ENCODE measurements at regions not wholly inside any gene's neighbourhood (a gene's known extent, or its start where the extent isn't known, plus 50 kb on each side); places are given as distances from the start of the nearest gene placed in this dataset.
"Not testable (repeated sequence)": the region's sequence is repeated elsewhere in the genome, so short reads cannot be mapped to it uniquely, and the experiment has no call there.

DNA sequence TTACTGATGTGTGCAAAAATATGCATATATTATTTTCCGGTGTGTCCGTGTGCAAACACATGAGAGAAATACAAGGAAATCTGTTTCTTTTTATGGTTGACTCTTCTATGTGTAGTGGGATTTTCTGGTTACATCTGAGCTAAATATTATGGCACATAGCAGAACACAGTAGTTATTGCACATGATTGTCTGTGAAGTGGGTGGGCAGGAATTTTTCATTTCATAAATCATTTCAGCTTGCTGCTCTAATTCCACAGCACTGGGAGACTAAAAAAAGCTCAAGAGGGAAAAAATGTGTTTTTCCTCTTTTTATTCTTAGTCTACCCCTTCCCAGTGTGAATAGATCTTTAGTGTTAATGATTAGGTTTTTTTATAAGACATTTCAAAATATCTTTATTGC is 197.9 kb downstream of the MBL2 start:
- H3K4me3 ChIP-seq (ENCODE audit: low read depth, low read length): no peak overlapping the region
- no peak for DNase-seq (ENCODE audit: low read depth)

- DNase-seq (ENCODE audit: low read depth): no peak
- no peak overlapping the region for H3K4me3 ChIP-seq (ENCODE audit: low read depth, low read length)
Measured at GRCh38 chr10:52577047-52577446, 195.5 kb downstream of the MBL2 start.

GRCh38 chr10:52578871-52579405 is 193.6 kb downstream of the MBL2 start:
- DNase-seq (ENCODE audit: low read depth): no peak
- no peak overlapping the region for H3K4me3 ChIP-seq (ENCODE audit: low read depth, low read length)

DNA sequence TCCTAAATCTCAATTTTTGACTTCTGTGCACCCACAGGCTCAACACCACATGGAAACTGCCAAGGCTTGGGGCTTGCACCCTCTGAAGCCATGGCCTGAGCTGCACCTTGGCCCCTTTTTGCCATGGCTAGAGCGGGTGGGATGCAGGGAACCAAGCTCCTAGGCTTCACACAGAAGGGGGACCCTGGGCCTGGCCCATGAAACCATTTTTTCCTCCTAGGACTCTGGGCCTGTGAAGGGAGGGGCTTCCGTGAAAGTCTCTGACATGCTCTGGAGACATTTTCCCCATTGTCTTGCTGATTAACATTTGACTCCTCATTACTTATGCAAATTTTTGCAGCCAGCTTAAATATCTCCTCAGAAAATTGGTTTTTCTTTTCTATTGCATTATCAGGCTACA is 190.9 kb downstream of the MBL2 start:
- DNase-seq (ENCODE audit: low read depth); H3K4me3 ChIP-seq (ENCODE audit: low read depth, low read length): not testable (repeated sequence)

GRCh38 chr10:52583336-52583735 is 189.2 kb downstream of the MBL2 start:
- no peak overlapping the region for H3K4me3 ChIP-seq (ENCODE audit: low read depth, low read length)
- no peak for DNase-seq (ENCODE audit: low read depth)

- H3K4me3 ChIP-seq (ENCODE audit: low read depth, low read length): no peak overlapping the region
- no peak for DNase-seq (ENCODE audit: low read depth)
Measured at GRCh38 chr10:52586710-52587109, 185.9 kb downstream of the MBL2 start.

DNA sequence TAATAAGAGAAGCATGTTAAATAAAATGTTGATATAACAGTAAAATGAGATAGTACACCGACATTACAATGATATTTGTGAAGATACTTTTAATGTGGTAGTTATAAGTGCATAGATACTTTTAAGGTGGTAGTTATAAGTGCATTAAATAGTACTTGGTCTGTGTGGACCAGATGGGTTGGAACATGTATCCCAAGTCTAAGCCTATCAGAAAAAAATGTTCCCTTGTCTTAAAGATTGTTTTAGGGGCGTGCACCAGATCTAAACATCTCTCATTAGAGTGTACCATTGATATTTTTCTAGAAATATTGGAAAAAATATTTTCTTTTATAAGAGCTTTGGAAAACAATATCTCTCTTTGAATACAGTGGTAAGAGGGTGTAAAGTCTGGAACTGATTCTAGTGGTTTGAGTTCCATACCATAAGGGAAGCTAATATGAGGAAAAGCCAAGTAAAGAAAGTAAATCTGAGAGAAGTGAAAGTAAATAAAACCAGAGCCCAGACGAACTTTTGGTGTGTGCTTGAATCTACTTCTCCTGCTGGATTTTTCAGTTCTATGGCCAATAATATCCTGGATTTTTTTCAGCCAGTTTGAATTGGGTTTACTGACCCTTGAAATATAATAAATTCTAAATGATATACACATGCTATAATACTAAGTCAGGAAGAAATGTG is 175.3 kb downstream of the MBL2 start:
- peak overlapping the region; percentile 7 for H3K4me3 ChIP-seq (ENCODE audit: low read depth, low read length)
- no peak for DNase-seq (ENCODE audit: low read depth)

DNA sequence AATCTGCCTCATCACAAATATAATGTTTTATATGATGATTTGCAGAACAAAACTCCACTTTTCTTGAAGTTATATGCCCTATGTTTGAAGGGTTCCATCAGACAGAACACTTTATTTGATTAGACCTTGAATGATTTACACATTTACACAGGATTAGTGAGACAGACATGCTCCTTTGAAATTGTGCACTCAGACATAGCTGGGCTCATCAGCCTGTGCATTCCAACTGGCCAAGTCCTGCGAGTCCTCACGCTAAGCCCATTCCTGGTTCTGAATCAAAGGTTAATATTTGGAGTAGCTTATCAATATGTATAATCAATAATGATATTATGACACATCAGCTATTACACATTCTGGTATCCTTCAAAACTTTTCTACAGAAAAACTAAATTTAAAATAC is 173.6 kb downstream of the MBL2 start:
- H3K4me3 ChIP-seq (ENCODE audit: low read depth, low read length): no peak overlapping the region
- no peak for DNase-seq (ENCODE audit: low read depth)

GRCh38 chr10:52599551-52600200 is 172.9 kb downstream of the MBL2 start:
- no peak for DNase-seq (ENCODE audit: low read depth)
- no peak overlapping the region for H3K4me3 ChIP-seq (ENCODE audit: low read depth, low read length)

- H3K4me3 ChIP-seq (ENCODE audit: low read depth, low read length); DNase-seq (ENCODE audit: low read depth): not testable (repeated sequence)
Measured at GRCh38 chr10:52604131-52604530, 168.5 kb downstream of the MBL2 start.

- H3K4me3 ChIP-seq (ENCODE audit: low read depth, low read length): no peak overlapping the region
- DNase-seq (ENCODE audit: low read depth): no peak
Measured at GRCh38 chr10:52609071-52609470, 163.5 kb downstream of the MBL2 start.

DNA sequence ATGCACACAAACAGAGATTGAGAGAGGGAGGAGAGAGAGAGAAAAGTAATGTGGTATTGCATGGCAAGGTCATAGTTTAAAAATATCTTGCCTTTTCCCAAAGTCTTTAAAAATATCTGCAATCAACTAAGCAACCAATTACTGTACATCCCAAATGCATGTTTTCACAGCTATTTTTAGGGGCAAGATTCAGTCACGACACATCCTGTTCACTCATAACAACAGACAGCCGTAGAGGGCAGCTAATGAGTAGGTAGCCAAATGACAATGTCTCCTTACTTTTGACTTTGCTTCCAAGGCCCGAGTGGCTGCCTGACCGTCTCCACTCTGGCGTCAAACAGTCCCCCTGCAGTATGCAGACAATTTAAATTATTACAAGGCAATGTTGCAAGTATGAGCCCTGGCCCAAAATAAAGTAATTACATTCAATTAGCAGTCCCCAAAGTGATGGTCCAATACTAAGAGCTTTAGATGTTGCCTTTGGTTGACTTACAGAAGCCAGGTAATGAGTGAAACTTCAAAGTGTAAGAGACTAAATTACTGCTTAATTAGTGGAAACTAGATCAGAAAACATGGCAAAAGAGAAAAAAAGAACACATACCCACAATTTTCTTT is 162.9 kb downstream of the MBL2 start:
- no peak for DNase-seq (ENCODE audit: low read depth)
- H3K4me3 ChIP-seq (ENCODE audit: low read depth, low read length): no peak overlapping the region

DNA sequence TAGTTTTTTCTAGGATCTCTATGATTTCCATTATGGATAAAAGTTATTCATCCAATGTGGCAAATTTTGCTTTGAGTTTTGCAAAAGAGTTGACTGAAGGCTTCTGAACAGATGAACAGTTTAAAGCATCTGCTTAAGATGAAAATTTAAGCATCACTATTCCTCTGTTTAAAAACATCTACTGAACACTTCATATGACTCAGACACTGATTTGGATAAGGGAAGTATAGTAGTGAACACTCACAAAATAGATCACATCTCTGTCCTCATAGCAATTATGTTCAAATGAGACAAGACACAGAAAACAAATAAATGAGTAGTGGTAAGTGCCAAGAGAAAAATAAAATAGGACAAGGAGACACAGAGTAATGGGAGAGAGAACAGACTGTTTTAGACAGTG is 157.3 kb downstream of the MBL2 start:
- H3K4me3 ChIP-seq (ENCODE audit: low read depth, low read length): no peak overlapping the region

GRCh38 chr10:52615756-52616394 is 156.7 kb downstream of the MBL2 start:
- H3K4me3 ChIP-seq (ENCODE audit: low read depth, low read length): no peak overlapping the region
- no peak for DNase-seq (ENCODE audit: low read depth)

More for the DNA sequence above, 157.3 kb downstream of the MBL2 start:
- DNase-seq (ENCODE audit: low read depth): no peak

DNA sequence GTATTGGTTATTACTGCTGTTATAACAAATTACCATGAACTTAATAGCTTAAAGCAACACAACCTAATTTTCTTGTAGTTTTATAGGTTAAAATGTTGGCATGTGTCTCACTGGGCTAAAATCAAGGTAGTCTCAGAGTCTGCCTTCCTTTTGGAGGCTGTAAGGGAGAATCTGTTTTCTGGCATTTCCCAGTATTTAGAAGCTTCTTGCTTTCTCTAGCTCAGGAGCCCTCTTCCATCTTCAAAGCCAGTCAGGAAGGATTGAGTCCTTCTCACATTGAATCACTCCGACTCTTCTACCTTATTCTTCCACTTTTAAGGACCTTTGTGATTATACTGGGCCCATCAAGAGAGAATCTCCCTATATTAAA is 156.2 kb downstream of the MBL2 start:
- no peak for DNase-seq (ENCODE audit: low read depth)
- no peak overlapping the region for H3K4me3 ChIP-seq (ENCODE audit: low read depth, low read length)

- no peak overlapping the region for H3K4me3 ChIP-seq (ENCODE audit: low read depth, low read length)
- DNase-seq (ENCODE audit: low read depth): no peak
Measured at GRCh38 chr10:52617346-52617745, 155.2 kb downstream of the MBL2 start.

- no peak for DNase-seq (ENCODE audit: low read depth)
- no peak overlapping the region for H3K4me3 ChIP-seq (ENCODE audit: low read depth, low read length)
Measured at GRCh38 chr10:52619052-52619451, 153.5 kb downstream of the MBL2 start.

GRCh38 chr10:52621635-52622079 is 150.9 kb downstream of the MBL2 start:
- no peak for DNase-seq (ENCODE audit: low read depth)
- no peak overlapping the region for H3K4me3 ChIP-seq (ENCODE audit: low read depth, low read length)

DNA sequence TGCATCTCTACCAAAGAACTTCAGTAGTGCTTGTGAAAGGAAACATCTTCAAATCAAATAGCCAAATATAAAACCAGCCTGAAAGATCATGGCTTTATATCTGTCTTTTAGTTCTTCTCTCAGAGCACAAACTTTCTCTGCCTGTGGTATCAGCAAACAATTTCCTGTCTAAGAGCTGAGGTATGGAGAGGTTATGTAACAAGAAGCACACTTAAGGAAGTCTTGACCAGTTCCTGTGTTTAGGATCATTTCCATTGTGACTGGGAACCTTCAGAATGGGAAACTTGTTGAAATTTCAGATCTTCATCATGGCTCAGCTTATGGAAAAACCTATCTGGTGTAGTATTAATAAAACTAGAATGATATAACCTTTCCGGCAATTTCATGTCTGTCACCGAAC is 148.8 kb downstream of the MBL2 start:
- no peak overlapping the region for H3K4me3 ChIP-seq (ENCODE audit: low read depth, low read length)
- DNase-seq (ENCODE audit: low read depth): no peak

DNA sequence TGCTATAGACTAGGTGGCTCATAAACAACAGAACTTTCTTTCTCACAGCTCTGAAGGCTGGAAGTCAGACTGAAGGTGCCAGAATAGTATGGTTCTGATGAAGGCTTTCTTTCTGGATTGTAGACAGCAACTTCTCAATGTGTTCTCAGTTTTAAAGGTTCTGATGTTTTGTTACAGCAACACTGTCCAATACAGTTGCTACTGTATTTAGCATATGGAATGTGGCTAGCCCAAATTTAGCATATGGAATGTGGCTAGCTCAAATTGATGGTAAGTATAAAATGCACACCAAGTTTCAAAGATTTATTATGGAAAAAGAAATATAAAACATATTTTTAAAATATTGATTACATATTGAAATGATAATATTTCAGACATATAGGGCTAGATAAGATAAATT is 145.3 kb downstream of the MBL2 start:
- H3K4me3 ChIP-seq (ENCODE audit: low read depth, low read length): no peak overlapping the region
- DNase-seq (ENCODE audit: low read depth): no peak

Measured in skeletal muscle cell (primary cell).